TTC549 (cell line): ENCODE measurements at regions not wholly inside any gene's neighbourhood (a gene's known extent, or its start where the extent isn't known, plus 50 kb on each side); places are given as distances from the start of the nearest gene placed in this dataset.
"Not testable (repeated sequence)": the region's sequence is repeated elsewhere in the genome, so short reads cannot be mapped to it uniquely, and the experiment has no call there.

ENCODE experiments used
- FAIRE-seq: peaks from 2 replicates; lab custom pipeline; 2012; peaks lifted over from hg19 to GRCh38; lab: Jason Lieb, UNC

GRCh38 chr12:131619736-131620506 lies 91.0 kb upstream of the SFSWAP start:
- no peak for FAIRE-seq

GRCh38 chr12:131620520-131620919 lies 90.4 kb upstream of the SFSWAP start:
- no peak for FAIRE-seq

GRCh38 chr12:131620946-131621681 lies 89.8 kb upstream of the SFSWAP start:
- no peak for FAIRE-seq

GRCh38 chr12:131621701-131622421 lies 89.0 kb upstream of the SFSWAP start:
- FAIRE-seq: no peak

- FAIRE-seq: no peak
Measured at GRCh38 chr12:131622422-131622955, 88.4 kb upstream of the SFSWAP start.

- not testable (repeated sequence) for FAIRE-seq
Measured at GRCh38 chr12:131623404-131624368, 87.2 kb upstream of the SFSWAP start.

GRCh38 chr12:131624369-131624739 lies 86.5 kb upstream of the SFSWAP start:
- FAIRE-seq: not testable (repeated sequence)

- FAIRE-seq: not testable (repeated sequence)
Measured at GRCh38 chr12:131624756-131625501, 86.0 kb upstream of the SFSWAP start.

- FAIRE-seq: not testable (repeated sequence)
Measured at GRCh38 chr12:131625966-131626722, 84.7 kb upstream of the SFSWAP start.

GRCh38 chr12:131627151-131628022 lies 83.5 kb upstream of the SFSWAP start:
- FAIRE-seq: not testable (repeated sequence)

- peak; percentile 20 for FAIRE-seq
Measured at GRCh38 chr12:131628023-131628740, 82.7 kb upstream of the SFSWAP start.

- FAIRE-seq: no peak
Measured at GRCh38 chr12:131628766-131629448, 82.0 kb upstream of the SFSWAP start.

- FAIRE-seq: no peak
Measured at GRCh38 chr12:131631230-131631629, 79.7 kb upstream of the SFSWAP start.

- FAIRE-seq: not testable (repeated sequence)
Measured at GRCh38 chr12:131631889-131632651, 78.8 kb upstream of the SFSWAP start.

GRCh38 chr12:131632652-131633023 lies 78.3 kb upstream of the SFSWAP start:
- not testable (repeated sequence) for FAIRE-seq

GRCh38 chr12:131633610-131634009 lies 77.3 kb upstream of the SFSWAP start:
- not testable (repeated sequence) for FAIRE-seq

GRCh38 chr12:131634037-131634436 lies 76.9 kb upstream of the SFSWAP start:
- no peak for FAIRE-seq
